Hepatocyte (in vitro differentiated cells): ENCODE measurements at regions not wholly inside any gene's neighbourhood (a gene's known extent, or its start where the extent isn't known, plus 50 kb on each side); places are given as distances from the start of the nearest gene placed in this dataset.

Experiments
- EZH2 ChIP-seq: fragments of 200-600 bp; sonication (generic); IDR thresholded peaks from 2 replicates; pipeline ENCODE4 v1.6.1; 2016; ENCODE audit warnings: antibody characterized with exemption, mild to moderate bottlenecking, borderline replicate concordance
- TF ChIP-seq, protein P1 (sequence below): fragments of 200-600 bp; sonication (generic); IDR thresholded peaks from 2 replicates; pipeline ENCODE4 v1.5.1; 2016; ENCODE audit warnings: antibody characterized with exemption, mild to moderate bottlenecking; ENCODE audit not compliant: poor library complexity

DNA sequence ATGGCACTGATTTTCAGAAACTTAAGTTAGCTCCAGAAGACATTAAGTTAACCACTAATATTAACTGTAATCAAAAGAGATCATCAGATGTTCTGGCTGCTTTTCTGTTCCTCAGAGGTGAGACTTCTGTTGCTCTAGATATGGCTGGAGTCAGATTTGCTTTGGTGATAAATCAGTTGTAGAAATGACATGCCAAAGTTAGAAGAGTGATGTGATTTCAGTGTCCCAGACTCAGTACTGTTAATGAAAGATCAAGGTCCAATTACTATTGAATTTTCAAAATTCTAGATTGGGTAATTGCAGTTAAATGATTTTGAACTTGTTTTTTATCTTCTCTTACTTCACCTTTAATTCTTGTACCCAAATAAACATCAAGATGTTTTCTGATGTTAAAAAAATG is 402.4 kb upstream of the SYNCRIP start:
- TF ChIP-seq, protein P1, sequence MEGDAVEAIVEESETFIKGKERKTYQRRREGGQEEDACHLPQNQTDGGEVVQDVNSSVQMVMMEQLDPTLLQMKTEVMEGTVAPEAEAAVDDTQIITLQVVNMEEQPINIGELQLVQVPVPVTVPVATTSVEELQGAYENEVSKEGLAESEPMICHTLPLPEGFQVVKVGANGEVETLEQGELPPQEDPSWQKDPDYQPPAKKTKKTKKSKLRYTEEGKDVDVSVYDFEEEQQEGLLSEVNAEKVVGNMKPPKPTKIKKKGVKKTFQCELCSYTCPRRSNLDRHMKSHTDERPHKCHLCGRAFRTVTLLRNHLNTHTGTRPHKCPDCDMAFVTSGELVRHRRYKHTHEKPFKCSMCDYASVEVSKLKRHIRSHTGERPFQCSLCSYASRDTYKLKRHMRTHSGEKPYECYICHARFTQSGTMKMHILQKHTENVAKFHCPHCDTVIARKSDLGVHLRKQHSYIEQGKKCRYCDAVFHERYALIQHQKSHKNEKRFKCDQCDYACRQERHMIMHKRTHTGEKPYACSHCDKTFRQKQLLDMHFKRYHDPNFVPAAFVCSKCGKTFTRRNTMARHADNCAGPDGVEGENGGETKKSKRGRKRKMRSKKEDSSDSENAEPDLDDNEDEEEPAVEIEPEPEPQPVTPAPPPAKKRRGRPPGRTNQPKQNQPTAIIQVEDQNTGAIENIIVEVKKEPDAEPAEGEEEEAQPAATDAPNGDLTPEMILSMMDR: no peak
- TF ChIP-seq EZH2: no peak
